GM23338 (cell line): ENCODE measurements at regions not wholly inside any gene's neighbourhood (a gene's known extent, or its start where the extent isn't known, plus 50 kb on each side); places are given as distances from the start of the nearest gene placed in this dataset.

Source experiments
- CREB1 ChIP-seq: fragments of 250-450 bp; sonication (Bioruptor Pico); IDR thresholded peaks from 2 replicates; pipeline ENCODE4 v1.5.0; 2020; ENCODE audit warnings: low read depth, mild to moderate bottlenecking, moderate library complexity
- CTCF ChIP-seq, 2 experiments: fragments of 200-600 bp in 1 of 2; sonication (generic) in 1 of 2; conservative IDR thresholded peaks; 2 replicates each; pipeline versions ENCODE4 v1.5.1 to v1.6.1; 2016 to 2017; ENCODE audit warnings: antibody characterized with exemption in 2 of 2, low read depth in 2 of 2, mild to moderate bottlenecking in 2 of 2, moderate library complexity in 1 of 2
- EZH2 ChIP-seq: fragments of 200-600 bp; sonication (generic); IDR thresholded peaks from one replicate; pipeline ENCODE4 v1.8.0; 2017; ENCODE audit warnings: antibody characterized with exemption, mild to moderate bottlenecking, low read depth; ENCODE audit not compliant: unreplicated experiment
- EZH2phosphoT487 ChIP-seq: fragments of 200-600 bp; sonication (generic); IDR thresholded peaks from one replicate; pipeline ENCODE4 v1.8.1; 2018; ENCODE audit warnings: antibody characterized with exemption; ENCODE audit not compliant: unreplicated experiment
- JUNB ChIP-seq: IDR thresholded peaks from one replicate; pipeline ENCODE4 v1.6.1; 2016; ENCODE audit warnings: antibody characterized with exemption; ENCODE audit not compliant: unreplicated experiment
- POLR2AphosphoS5 ChIP-seq: IDR thresholded peaks from 2 replicates; pipeline ENCODE4 v1.6.1; 2016; ENCODE audit warnings: antibody characterized with exemption, low read depth
- REST ChIP-seq: IDR thresholded peaks from one replicate; pipeline ENCODE4 v1.6.1; 2018; ENCODE audit warnings: antibody characterized with exemption; ENCODE audit not compliant: unreplicated experiment
- ZNF331 ChIP-seq: fragments of 250-450 bp; sonication (Bioruptor Pico); IDR thresholded peaks from 2 replicates; pipeline ENCODE4 v1.5.0; 2020; ENCODE audit warnings: low read depth, mild to moderate bottlenecking, moderate library complexity
- TF ChIP-seq, protein P1 (sequence below): IDR thresholded peaks from 2 replicates; pipeline ENCODE4 v1.6.1; 2016; ENCODE audit warnings: antibody characterized with exemption
- TF ChIP-seq, protein P2 (sequence below): fragments of 250-450 bp; sonication (Bioruptor Pico); IDR thresholded peaks from 2 replicates; pipeline ENCODE4 v1.5.0; 2020; ENCODE audit warnings: mild to moderate bottlenecking, moderate library complexity

DNA sequence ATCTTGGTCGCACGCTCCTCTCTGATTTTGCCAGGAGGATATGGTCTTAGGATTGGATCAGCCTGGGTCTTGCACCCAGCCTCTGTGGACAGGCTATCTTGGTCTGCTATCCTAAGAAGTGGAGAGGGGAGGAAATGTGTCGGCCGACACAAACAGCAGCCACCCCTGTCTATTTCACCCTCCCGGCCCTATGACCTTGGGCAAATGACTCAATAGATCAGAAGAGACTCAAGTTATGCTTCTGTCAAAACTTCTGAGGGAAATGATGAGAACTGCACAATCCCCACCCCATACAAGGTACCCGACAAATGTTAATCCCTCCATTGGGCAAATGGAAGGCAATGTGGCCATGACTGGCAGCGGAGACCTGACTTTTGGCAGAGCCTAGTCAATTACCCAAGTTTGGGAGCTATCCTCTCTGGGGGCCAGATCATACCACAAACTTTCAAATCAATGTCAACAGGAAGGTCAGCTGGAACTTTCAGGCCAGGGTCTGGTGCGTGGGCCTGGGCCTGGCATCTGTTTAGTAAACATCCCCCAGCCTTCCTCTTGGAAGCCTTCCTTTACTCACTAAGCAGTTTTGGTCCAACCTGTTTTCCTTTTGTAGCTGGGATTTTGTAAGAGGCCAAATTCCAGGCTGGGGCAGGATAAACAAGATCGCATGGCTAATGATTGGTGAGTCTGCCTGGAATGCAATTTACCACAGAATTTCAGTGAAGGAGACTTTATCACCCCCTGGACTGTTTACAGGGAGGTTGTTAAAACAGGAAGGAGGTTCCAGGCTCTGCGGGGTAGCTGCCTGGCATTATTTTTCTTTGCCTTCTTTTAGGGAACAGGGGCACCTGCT is 64.2 kb upstream of the CPEB4 start:
- TF ChIP-seq CTCF (conservative IDR thresholded peaks at IDR 0.05; ENCODE audit: low read depth in 2 of 2) (no peak), POLR2AphosphoS5 (no peak), CREB1 (no peak), JUNB (no peak), EZH2 (no peak), REST (no peak), EZH2phosphoT487 (no peak), ZNF331 (no peak)
- TF ChIP-seq, protein P1, sequence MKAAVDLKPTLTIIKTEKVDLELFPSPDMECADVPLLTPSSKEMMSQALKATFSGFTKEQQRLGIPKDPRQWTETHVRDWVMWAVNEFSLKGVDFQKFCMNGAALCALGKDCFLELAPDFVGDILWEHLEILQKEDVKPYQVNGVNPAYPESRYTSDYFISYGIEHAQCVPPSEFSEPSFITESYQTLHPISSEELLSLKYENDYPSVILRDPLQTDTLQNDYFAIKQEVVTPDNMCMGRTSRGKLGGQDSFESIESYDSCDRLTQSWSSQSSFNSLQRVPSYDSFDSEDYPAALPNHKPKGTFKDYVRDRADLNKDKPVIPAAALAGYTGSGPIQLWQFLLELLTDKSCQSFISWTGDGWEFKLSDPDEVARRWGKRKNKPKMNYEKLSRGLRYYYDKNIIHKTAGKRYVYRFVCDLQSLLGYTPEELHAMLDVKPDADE: no peak
- TF ChIP-seq, protein P2, sequence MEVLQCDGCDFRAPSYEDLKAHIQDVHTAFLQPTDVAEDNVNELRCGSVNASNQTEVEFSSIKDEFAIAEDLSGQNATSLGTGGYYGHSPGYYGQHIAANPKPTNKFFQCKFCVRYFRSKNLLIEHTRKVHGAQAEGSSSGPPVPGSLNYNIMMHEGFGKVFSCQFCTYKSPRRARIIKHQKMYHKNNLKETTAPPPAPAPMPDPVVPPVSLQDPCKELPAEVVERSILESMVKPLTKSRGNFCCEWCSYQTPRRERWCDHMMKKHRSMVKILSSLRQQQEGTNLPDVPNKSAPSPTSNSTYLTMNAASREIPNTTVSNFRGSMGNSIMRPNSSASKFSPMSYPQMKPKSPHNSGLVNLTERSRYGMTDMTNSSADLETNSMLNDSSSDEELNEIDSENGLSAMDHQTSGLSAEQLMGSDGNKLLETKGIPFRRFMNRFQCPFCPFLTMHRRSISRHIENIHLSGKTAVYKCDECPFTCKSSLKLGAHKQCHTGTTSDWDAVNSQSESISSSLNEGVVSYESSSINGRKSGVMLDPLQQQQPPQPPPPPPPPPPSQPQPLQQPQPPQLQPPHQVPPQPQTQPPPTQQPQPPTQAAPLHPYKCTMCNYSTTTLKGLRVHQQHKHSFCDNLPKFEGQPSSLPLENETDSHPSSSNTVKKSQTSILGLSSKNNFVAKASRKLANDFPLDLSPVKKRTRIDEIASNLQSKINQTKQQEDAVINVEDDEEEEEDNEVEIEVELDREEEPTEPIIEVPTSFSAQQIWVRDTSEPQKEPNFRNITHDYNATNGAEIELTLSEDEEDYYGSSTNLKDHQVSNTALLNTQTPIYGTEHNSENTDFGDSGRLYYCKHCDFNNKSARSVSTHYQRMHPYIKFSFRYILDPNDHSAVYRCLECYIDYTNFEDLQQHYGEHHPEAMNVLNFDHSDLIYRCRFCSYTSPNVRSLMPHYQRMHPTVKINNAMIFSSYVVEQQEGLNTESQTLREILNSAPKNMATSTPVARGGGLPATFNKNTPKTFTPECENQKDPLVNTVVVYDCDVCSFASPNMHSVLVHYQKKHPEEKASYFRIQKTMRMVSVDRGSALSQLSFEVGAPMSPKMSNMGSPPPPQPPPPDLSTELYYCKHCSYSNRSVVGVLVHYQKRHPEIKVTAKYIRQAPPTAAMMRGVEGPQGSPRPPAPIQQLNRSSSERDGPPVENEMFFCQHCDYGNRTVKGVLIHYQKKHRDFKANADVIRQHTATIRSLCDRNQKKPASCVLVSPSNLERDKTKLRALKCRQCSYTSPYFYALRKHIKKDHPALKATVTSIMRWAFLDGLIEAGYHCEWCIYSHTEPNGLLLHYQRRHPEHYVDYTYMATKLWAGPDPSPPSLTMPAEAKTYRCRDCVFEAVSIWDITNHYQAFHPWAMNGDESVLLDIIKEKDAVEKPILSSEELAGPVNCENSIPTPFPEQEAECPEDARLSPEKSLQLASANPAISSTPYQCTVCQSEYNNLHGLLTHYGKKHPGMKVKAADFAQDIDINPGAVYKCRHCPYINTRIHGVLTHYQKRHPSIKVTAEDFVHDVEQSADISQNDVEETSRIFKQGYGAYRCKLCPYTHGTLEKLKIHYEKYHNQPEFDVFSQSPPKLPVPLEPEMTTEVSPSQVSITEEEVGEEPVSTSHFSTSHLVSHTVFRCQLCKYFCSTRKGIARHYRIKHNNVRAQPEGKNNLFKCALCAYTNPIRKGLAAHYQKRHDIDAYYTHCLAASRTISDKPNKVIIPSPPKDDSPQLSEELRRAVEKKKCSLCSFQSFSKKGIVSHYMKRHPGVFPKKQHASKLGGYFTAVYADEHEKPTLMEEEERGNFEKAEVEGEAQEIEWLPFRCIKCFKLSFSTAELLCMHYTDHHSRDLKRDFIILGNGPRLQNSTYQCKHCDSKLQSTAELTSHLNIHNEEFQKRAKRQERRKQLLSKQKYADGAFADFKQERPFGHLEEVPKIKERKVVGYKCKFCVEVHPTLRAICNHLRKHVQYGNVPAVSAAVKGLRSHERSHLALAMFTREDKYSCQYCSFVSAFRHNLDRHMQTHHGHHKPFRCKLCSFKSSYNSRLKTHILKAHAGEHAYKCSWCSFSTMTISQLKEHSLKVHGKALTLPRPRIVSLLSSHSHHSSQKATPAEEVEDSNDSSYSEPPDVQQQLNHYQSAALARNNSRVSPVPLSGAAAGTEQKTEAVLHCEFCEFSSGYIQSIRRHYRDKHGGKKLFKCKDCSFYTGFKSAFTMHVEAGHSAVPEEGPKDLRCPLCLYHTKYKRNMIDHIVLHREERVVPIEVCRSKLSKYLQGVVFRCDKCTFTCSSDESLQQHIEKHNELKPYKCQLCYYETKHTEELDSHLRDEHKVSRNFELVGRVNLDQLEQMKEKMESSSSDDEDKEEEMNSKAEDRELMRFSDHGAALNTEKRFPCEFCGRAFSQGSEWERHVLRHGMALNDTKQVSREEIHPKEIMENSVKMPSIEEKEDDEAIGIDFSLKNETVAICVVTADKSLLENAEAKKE: no peak
